ENCODE measurements at regions not wholly inside any gene's neighbourhood (a gene's known extent, or its start where the extent isn't known, plus 50 kb on each side); places are given as distances from the start of the nearest gene placed in this dataset.

GRCh38 chr10:78314651-78315050 lies 281.0 kb downstream of the RPS24 start:
- TF ChIP-seq POLR2A (IDR thresholded peaks at IDR 0.05), result no peak
- TF ChIP-seq, protein P1, sequence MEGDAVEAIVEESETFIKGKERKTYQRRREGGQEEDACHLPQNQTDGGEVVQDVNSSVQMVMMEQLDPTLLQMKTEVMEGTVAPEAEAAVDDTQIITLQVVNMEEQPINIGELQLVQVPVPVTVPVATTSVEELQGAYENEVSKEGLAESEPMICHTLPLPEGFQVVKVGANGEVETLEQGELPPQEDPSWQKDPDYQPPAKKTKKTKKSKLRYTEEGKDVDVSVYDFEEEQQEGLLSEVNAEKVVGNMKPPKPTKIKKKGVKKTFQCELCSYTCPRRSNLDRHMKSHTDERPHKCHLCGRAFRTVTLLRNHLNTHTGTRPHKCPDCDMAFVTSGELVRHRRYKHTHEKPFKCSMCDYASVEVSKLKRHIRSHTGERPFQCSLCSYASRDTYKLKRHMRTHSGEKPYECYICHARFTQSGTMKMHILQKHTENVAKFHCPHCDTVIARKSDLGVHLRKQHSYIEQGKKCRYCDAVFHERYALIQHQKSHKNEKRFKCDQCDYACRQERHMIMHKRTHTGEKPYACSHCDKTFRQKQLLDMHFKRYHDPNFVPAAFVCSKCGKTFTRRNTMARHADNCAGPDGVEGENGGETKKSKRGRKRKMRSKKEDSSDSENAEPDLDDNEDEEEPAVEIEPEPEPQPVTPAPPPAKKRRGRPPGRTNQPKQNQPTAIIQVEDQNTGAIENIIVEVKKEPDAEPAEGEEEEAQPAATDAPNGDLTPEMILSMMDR (IDR thresholded peaks at IDR 0.05), result no peak
- WGBS, 2 donors, result 97 to 100% methylated on average over 2 of the region's 2 CpGs
- Histone ChIP-seq H3K9me3 (no peaks in the 10 kb centered on the region), H3K27me3 (no peaks in the 10 kb centered on the region), H3K36me3 (no peaks in the 10 kb centered on the region), H3K27ac (no peak overlapping the region), H3K4me3 (replicated peaks in 1 of 3) (no peak overlapping the region), H3K4me1 (peaks cover 11% of the 10 kb centered on the region in 2 donors)
- no peak for DNase-seq
- intact Hi-C loops (cut with DNase I), result no loop called here

- DNase-seq, result peak; percentile 37 to 40
- Histone ChIP-seq H3K4me1 (peaks cover 11% of the 10 kb centered on the region in 2 donors), H3K36me3 (no peaks in the 10 kb centered on the region)
These were observed 282.8 kb downstream of the RPS24 start for GRCh38 chr10:78316451-78316931.

GRCh38 chr10:78318305-78318704 lies 284.6 kb downstream of the RPS24 start:
- intact Hi-C loops (cut with DNase I), result no loop called here
- peaks cover 11% of the 10 kb centered on the region in 2 donors for H3K4me1 ChIP-seq
- TF ChIP-seq, protein P1 (IDR thresholded peaks at IDR 0.05), result no peak
- TF ChIP-seq POLR2A (IDR thresholded peaks at IDR 0.05), result no peak
- H3K4me3 ChIP-seq (replicated peaks in 1 of 3), result no peak overlapping the region
- no peaks in the 10 kb centered on the region for H3K27me3 ChIP-seq
- H3K36me3 ChIP-seq, result no peaks in the 10 kb centered on the region
- H3K9me3 ChIP-seq, result no peaks in the 10 kb centered on the region
- DNase-seq, result no peak
- 94 to 100% methylated on average over 1 of the region's 1 CpG for whole genome bisulfite sequencing, 2 donors
- H3K27ac ChIP-seq, result no peak overlapping the region

More at GRCh38 chr10:78316451-78316931, 282.8 kb downstream of the RPS24 start:
- Histone ChIP-seq H3K27ac (peak overlapping the region in 1 of 3 donors; percentile 21), H3K4me3 (replicated peaks in 1 of 3) (no peak overlapping the region), H3K27me3 (no peaks in the 10 kb centered on the region), H3K9me3 (no peaks in the 10 kb centered on the region)
- intact Hi-C loops (cut with DNase I), result no loop called here
- TF ChIP-seq POLR2A (IDR thresholded peaks at IDR 0.05), result no peak
- TF ChIP-seq, protein P1 (IDR thresholded peaks at IDR 0.05), result no peak
- WGBS, 2 donors, result 64 to 71% methylated on average over 1 of the region's 1 CpG

GRCh38 chr10:78319371-78319770 lies 285.7 kb downstream of the RPS24 start:
- H3K4me3 ChIP-seq (replicated peaks in 1 of 3), result no peak overlapping the region
- H3K4me1 ChIP-seq, result peaks cover 11% of the 10 kb centered on the region in 2 donors
- 93% methylated on average over 7 of the region's 7 CpGs for WGBS, 2 donors
- TF ChIP-seq, protein P1 (IDR thresholded peaks at IDR 0.05), result no peak
- no peak for TF ChIP-seq POLR2A (IDR thresholded peaks at IDR 0.05)
- no peak overlapping the region for H3K27ac ChIP-seq
- no peaks in the 10 kb centered on the region for H3K27me3 ChIP-seq
- intact Hi-C loops (cut with DNase I), result no loop called here
- no peaks in the 10 kb centered on the region for H3K36me3 ChIP-seq
- DNase-seq, result no peak
- H3K9me3 ChIP-seq, result no peaks in the 10 kb centered on the region

GRCh38 chr10:78319841-78320240 lies 286.2 kb downstream of the RPS24 start:
- intact Hi-C loops (cut with DNase I), result no loop called here
- Histone ChIP-seq H3K27ac (no peak overlapping the region), H3K9me3 (no peaks in the 10 kb centered on the region), H3K4me1 (peaks cover 11% of the 10 kb centered on the region in 2 donors), H3K27me3 (no peaks in the 10 kb centered on the region), H3K4me3 (replicated peaks in 1 of 3) (no peak overlapping the region), H3K36me3 (no peaks in the 10 kb centered on the region)
- DNase-seq, result no peak
- 81 to 96% methylated on average over 2 of the region's 2 CpGs for WGBS, 2 donors
- TF ChIP-seq POLR2A (IDR thresholded peaks at IDR 0.05), result no peak
- TF ChIP-seq, protein P1 (IDR thresholded peaks at IDR 0.05), result no peak

All from thyroid gland (tissue), 4 donors.